Activated naive CD8-positive, alpha-beta T cell treated with anti-CD3 and anti-CD28 coated beads for 36 hours (primary cell): ENCODE measurements at regions not wholly inside any gene's neighbourhood (a gene's known extent, or its start where the extent isn't known, plus 50 kb on each side); places are given as distances from the start of the nearest gene placed in this dataset.

Experiments used
- DNase-seq: peaks from one replicate; pipeline ENCODE4 v3.0.0; 2021
- H3K27ac Mint-ChIP-seq: one replicate; pipeline ENCODE4 v1.8.0; 2022; ENCODE audit warnings: mild to moderate bottlenecking, moderate library complexity, mixed read lengths
- H3K27me3 Mint-ChIP-seq: one replicate; pipeline ENCODE4 v1.8.0; 2022; ENCODE audit warnings: mild to moderate bottlenecking, mixed read lengths
- H3K36me3 Mint-ChIP-seq: one replicate; pipeline ENCODE4 v1.8.0; 2021; ENCODE audit warnings: mild to moderate bottlenecking, mixed read lengths
- H3K4me1 Mint-ChIP-seq: one replicate; pipeline ENCODE4 v1.8.0; 2021; ENCODE audit warnings: mixed read lengths
- H3K4me3 Mint-ChIP-seq: one replicate; pipeline ENCODE4 v1.8.0; 2022; ENCODE audit warnings: mild to moderate bottlenecking, moderate library complexity, mixed read lengths
- H3K9me3 Mint-ChIP-seq: one replicate; pipeline ENCODE4 v1.8.0; 2022; ENCODE audit warnings: mixed read lengths

DNA sequence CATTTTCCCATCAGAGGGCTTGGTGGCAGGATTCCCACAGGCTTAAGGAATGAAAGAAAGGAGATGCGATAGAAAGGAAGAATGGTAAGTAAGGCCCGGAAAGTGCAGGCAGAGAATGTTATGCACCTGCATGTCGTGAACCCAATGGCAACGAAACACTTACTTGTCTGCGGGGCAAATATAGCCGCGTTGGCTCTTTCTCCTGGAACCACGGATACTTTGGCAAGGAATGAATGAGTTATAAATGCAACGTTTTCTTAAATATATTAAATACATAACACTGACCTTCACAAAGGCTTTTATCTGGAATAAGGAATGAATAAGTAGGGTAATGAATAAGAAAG is 192.1 kb downstream of the KATNAL1 start:
- Mint-ChIP-seq H3K27ac (no peak overlapping the region), H3K4me1 (peaks cover 28% of the 10 kb centered on the region), H3K4me3 (peak overlapping the region; percentile 72), H3K36me3 (no peaks in the 10 kb centered on the region), H3K9me3 (no peaks in the 10 kb centered on the region), H3K27me3 (peaks cover 3% of the 10 kb centered on the region)
- no peak for DNase-seq

DNA sequence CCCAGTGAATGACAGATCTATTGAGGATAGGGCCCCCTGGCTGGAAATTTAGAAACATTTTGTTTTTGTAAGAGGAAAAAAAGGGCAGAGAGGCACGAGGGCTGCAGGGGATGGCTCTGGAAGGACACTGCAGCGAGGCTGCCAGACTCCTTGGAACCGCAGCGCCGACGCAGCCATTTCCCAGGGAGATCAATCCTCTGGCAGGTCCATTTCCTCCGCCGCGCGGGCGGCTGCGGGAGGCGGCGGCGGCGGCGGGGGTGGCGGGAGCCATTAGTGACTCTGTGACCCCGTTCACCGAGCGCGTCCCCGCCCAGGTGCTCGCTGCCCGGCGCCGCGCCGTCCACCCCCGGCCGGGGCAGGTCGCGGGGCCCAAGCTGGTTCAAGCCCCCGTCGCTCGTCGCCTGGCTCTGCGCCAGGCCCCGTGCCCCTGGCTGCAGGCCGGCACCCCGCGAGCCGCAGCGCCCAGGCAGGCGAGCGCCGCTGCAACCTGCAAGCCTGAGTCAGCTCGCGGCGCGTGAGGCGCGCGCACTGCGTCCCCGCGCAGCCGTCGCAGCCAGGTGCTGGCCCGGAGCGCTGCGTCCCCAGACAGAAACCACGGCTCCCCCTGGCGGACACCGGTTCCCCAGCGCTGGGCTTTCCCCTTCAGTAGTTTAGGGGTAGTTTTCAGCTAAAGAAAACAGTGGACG is 192.6 kb downstream of the KATNAL1 start:
- peak; percentile 91 for DNase-seq
- H3K27ac Mint-ChIP-seq = no peak overlapping the region
- H3K27me3 Mint-ChIP-seq = peaks cover 3% of the 10 kb centered on the region
- H3K36me3 Mint-ChIP-seq = no peaks in the 10 kb centered on the region
- no peaks in the 10 kb centered on the region for H3K9me3 Mint-ChIP-seq
- H3K4me1 Mint-ChIP-seq = peaks cover 23% of the 10 kb centered on the region
- peak overlapping the region; percentile 74 for H3K4me3 Mint-ChIP-seq

DNA sequence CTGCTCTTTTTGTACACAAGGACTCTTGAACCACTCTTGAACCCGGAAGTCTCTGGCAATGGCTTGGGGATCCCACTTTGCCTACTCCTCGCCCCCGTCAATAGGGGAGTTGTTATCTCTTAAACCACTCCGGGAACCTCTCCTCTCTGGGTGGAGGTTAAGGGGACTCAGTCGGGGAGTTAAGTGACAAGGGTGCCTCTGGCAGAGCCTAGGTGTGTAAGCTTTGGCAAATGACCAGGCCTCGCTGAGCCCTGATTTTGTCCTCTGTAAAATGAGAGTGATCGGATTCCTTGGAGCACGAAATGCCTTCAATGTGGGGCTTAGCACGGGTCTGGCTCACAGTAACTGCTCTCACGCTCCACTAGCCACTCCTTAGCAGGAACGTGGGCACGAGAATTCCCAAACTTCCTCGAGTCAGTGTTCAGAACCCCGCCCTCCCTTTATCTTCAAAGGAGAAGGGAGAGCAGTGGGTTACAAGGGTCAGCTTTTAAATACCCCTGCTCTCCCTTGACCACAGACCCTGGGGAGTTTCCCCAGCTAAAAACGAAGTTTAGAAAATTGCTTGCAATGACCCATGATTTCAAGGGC is 193.3 kb downstream of the KATNAL1 start:
- no peaks in the 10 kb centered on the region for H3K9me3 Mint-ChIP-seq
- peak overlapping the region; percentile 74 for H3K4me3 Mint-ChIP-seq
- no peak for DNase-seq
- H3K27me3 Mint-ChIP-seq = peaks cover 3% of the 10 kb centered on the region
- peaks cover 17% of the 10 kb centered on the region for H3K4me1 Mint-ChIP-seq
- H3K27ac Mint-ChIP-seq = no peak overlapping the region
- H3K36me3 Mint-ChIP-seq = no peaks in the 10 kb centered on the region

DNA sequence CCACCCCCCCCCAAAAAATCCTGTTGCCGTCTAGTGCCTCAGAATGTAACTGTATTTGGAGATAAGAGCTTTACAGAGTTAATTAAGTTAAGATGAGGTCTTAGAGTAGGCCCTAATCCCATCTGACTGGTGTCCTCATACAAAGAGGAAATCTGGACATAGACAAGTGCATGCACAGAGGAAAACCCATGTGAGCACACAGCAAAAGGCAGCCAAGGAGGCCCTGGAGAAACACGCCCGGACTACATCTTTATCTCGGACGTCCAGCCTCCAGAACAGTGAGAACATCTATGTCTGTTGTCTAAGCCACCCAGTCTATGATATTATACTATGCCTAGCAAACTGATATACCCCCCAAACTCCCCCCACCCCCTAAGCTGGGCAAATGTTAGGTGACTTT is 193.8 kb downstream of the KATNAL1 start:
- H3K27me3 Mint-ChIP-seq = peaks cover 3% of the 10 kb centered on the region
- no peak for DNase-seq
- no peaks in the 10 kb centered on the region for H3K36me3 Mint-ChIP-seq
- no peak overlapping the region for H3K27ac Mint-ChIP-seq
- H3K4me3 Mint-ChIP-seq = no peak overlapping the region
- H3K9me3 Mint-ChIP-seq = no peaks in the 10 kb centered on the region
- H3K4me1 Mint-ChIP-seq = peaks cover 15% of the 10 kb centered on the region

DNA sequence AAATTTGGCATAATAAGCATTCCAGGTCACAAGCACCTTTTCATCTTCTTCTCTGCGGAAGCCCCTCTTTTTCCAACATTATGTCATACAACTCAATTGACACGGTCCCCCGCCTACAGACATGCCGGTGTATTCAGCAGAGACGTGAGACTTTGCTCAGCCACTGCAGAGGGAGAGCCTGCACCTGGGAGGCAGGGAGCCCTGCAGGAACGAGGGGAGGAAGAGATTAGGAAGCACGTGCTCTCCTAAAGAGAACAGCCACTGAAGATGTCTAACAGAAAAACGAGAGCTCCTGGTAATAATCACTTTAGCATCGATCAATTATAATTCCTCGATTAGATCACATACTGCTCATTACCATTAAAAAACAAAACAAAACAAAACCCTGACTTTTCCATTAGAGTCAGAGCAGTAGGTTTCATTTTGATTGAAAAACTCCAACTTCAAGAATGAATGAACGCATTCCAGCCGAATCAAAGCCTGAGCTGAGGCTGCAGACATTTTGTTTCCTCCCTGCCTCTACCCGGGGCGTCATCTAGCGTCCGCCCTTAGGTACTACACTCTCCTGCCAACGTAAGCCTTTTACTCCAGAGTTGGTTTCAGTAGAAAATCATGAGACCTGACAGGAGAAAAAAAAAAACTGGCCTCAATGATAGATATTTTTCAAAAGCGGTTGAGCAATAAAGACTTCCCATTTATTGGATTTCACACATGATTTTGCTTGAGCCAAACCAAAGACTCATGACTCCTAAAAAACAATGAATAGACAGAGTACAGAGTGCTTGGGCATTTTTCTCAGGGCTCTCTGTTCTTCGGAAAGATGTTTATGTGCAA is 194.5 kb downstream of the KATNAL1 start:
- no peaks in the 10 kb centered on the region for H3K9me3 Mint-ChIP-seq
- H3K4me3 Mint-ChIP-seq = peak overlapping the region; percentile 66
- peaks cover 15% of the 10 kb centered on the region for H3K4me1 Mint-ChIP-seq
- peaks cover 3% of the 10 kb centered on the region for H3K27me3 Mint-ChIP-seq
- H3K27ac Mint-ChIP-seq = no peak overlapping the region
- DNase-seq = peak; percentile 80
- no peaks in the 10 kb centered on the region for H3K36me3 Mint-ChIP-seq

DNA sequence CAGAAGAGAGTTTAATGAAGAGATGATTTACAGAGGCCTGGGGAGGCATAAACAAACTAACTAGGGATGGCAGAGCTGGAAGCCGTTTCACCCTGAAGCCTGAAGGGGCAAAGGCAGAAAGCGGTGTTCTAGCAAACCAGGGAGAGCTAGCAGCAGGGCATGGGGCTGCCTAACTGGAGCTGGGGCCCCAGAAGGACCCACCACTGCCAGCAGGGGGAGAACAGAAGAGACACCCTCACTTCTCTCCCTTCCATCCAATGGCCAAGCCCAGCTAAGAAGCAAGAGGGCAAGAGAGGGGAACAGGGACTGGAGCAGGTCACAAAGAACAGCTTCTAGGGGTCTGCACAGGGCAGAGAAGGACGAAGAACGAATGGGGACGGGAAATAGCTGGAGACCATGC is 195.5 kb downstream of the KATNAL1 start:
- H3K27ac Mint-ChIP-seq = no peak overlapping the region
- peaks cover 3% of the 10 kb centered on the region for H3K27me3 Mint-ChIP-seq
- peak; percentile 19 for DNase-seq
- no peaks in the 10 kb centered on the region for H3K36me3 Mint-ChIP-seq
- H3K4me3 Mint-ChIP-seq = no peak overlapping the region
- H3K9me3 Mint-ChIP-seq = no peaks in the 10 kb centered on the region
- H3K4me1 Mint-ChIP-seq = peaks cover 15% of the 10 kb centered on the region

DNA sequence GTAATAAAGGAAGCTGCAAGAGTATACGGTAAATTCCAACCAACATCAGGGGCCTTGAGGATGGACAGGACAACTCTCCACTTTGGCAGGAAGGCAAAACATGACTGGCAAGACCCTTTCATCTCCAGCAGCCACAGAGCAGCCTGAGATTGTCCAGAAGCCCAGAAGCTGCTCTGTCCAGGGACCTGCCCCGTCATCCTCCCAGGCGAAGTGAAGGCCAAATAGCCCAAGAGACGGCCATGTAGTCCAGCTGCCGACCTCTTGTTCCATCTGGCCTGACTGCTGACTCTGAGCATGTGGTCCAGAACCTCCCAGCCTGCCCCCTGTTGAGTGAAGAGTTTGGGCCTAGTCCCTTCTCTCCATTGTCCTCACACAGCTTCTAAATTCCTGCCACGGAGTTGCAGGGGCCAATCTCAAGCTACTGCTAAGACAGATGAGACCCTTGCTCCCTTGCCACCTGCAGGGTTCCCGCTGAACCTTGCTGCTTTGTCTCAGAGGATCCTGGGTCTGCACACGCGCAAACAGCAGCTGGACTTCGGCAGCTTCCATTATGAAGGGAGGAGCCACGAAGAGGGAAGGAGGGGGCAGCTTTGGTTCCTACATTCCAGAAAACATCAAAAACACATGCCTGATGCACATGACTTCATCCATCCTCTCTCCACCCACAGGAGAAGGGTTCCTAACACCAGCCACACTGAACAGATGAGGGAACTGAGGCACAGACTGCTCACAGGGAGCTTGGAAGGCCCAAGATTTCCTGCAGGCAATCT is 196.9 kb downstream of the KATNAL1 start:
- no peaks in the 10 kb centered on the region for H3K36me3 Mint-ChIP-seq
- H3K4me1 Mint-ChIP-seq = peaks cover 14% of the 10 kb centered on the region
- H3K27ac Mint-ChIP-seq = no peak overlapping the region
- H3K9me3 Mint-ChIP-seq = no peaks in the 10 kb centered on the region
- DNase-seq = no peak
- no peak overlapping the region for H3K4me3 Mint-ChIP-seq
- H3K27me3 Mint-ChIP-seq = peaks cover 3% of the 10 kb centered on the region

DNA sequence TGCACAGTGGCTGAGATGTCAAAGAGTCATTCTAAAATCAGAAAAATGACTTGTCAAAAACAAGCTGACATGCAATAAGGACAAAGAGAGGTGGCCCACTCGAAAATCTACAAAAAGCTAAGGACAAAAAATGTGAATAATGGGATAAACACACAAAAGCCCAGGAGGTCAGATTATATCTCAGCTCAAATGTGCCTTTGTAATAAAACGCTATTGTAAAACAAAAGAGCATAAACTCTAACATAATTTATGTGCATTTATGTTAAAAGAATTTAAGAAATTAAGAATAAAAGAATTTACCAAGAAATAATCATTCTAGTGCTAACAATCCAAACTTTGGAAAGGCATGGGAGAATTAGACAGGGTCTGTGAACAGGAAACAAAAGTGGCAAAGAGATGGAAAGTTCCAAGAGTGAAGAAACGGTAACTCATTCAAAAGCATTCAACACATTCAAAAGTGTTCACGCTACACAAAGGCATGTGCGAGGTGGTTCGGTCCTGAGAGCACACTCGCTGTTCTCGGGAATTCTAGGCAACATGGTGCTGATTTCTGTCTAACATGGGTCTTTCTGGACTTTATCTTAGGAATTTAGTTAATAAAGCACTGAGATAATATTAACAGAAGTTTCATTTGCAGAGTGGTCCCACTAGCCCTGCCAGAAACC is 197.7 kb downstream of the KATNAL1 start:
- Mint-ChIP-seq H3K27me3 (peaks cover 3% of the 10 kb centered on the region), H3K27ac (no peak overlapping the region), H3K9me3 (no peaks in the 10 kb centered on the region), H3K4me1 (peaks cover 12% of the 10 kb centered on the region), H3K4me3 (no peak overlapping the region), H3K36me3 (no peaks in the 10 kb centered on the region)
- no peak for DNase-seq

DNA sequence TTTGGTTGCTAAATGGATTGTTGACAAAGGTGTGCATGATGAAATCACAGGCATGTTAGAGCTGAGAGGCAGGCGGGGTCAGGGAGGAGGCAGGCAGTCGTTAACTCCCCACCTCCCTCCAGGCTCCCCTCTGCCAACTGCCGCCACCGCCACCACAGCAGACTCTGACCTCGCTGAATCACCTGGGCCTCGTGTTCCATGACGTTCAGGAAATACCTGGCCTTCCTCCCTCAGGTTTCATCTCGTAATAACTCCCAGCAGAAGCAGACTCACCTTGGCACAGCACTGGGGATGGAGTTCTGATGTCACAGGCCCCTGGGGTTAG is 198.5 kb downstream of the KATNAL1 start:
- Mint-ChIP-seq H3K36me3 (no peaks in the 10 kb centered on the region), H3K27me3 (peaks cover 3% of the 10 kb centered on the region), H3K9me3 (no peaks in the 10 kb centered on the region), H3K27ac (no peak overlapping the region), H3K4me3 (no peak overlapping the region), H3K4me1 (peaks cover 8% of the 10 kb centered on the region)
- no peak for DNase-seq

DNA sequence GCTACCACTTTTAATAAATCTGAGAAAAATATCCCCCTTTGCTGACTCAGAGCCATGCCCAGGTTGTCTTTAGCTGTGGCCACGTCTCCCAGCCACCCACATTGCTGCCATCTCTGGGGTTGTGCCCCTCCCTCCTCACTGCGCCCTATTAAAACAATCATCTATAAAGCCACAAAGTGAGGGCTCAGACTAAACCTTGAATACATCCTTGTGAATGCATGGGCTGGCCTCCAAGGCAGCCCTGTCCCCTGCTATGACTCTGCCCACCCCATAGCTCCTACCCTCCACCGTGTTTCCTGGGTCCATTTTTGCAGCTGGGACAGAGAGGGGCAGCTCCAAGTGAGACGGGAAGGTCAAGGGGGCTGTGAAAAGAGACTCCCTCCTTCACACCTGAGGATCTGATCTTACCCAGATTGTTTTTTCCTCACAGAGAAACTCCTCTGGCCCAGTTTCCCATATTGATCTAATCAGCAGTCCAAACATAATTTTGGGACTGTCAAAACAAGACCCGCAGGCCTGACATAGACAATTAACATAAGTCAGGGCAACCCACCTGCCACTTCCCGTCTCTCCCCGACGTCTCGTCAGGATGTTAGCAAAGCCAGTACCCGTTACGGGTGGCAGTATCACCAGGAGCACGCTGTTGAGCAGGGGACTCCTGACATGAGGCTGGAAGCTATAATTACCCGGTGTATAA is 199.0 kb downstream of the KATNAL1 start:
- H3K4me1 Mint-ChIP-seq = peaks cover 5% of the 10 kb centered on the region
- no peak overlapping the region for H3K27ac Mint-ChIP-seq
- H3K36me3 Mint-ChIP-seq = no peaks in the 10 kb centered on the region
- DNase-seq = no peak
- no peak overlapping the region for H3K4me3 Mint-ChIP-seq
- H3K9me3 Mint-ChIP-seq = no peaks in the 10 kb centered on the region
- peaks cover 3% of the 10 kb centered on the region for H3K27me3 Mint-ChIP-seq

DNA sequence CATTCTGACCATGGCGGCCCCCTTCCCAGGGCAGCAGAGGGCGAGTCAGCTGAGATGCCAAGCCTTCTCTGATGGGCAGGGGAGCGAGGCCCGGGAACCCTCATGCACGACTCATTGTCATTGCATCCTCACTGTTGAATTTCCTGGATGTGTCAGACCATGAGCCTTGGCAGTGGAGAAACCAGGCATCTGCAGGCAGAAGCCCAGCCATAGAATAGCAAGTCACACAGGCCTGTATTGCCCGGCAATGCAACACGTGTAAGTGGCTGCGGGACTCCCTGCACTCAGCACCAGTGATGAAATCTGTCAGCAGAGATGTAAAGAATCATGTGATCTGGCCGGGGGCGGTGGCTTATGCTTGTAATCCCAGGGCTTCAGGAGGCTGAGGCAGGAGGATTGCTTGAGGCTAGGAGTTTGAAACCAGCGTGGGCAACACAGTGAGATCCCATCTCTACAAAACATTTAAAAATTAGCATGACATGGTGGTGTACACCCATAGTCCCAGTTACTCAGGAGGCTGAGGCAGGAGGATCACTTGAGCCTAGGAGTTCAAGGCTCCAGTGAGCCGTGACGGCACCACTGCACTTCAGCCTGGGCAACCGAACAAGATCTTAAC is 199.7 kb downstream of the KATNAL1 start:
- H3K36me3 Mint-ChIP-seq = no peaks in the 10 kb centered on the region
- no peak overlapping the region for H3K27ac Mint-ChIP-seq
- no peaks in the 10 kb centered on the region for H3K9me3 Mint-ChIP-seq
- peaks cover 3% of the 10 kb centered on the region for H3K27me3 Mint-ChIP-seq
- H3K4me3 Mint-ChIP-seq = no peak overlapping the region
- peaks cover 1% of the 10 kb centered on the region for H3K4me1 Mint-ChIP-seq
- no peak for DNase-seq

DNA sequence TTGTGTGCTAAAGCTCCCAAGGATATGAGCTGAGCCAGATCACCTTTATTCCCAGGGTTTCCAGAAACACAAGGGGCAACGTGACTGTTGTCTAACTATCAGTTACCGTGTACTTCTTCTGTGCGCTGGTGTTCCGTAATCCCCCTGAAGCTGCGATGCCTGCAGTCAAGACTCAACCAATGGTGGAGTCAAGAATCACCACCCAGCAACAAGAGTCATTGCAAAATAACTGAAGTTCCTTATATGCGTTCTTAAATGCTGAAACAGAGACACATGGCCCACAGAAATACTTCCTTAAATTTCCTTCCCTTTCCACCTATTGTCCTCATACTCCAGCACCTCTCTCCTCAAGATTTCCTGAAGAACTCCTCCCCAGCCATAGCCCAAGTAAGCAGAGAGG is 200.2 kb downstream of the KATNAL1 start:
- no peak for DNase-seq
- Mint-ChIP-seq H3K27me3 (peaks cover 3% of the 10 kb centered on the region), H3K9me3 (no peaks in the 10 kb centered on the region), H3K4me3 (no peak overlapping the region), H3K4me1 (no peaks in the 10 kb centered on the region), H3K36me3 (no peaks in the 10 kb centered on the region), H3K27ac (no peak overlapping the region)

DNA sequence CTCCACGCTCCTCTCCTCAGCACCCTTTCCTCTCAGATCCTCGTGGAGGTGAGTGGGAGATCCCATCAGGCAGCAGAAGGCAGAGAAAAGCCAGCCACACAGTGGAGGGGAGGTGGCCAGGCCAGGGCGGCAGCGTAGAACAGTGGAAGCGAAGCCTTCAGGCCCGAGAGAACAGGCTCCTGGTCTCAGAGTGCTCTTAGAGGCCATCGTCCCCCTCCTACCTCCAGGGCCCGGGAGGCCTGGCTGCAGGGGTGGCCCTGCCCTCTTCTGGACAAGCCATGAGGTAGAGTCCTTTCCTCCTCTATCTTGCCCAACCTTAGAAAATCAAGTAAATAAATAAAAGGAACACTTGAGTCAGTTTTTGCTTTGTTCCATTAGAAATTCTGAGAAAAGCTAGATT is 202.0 kb downstream of the KATNAL1 start:
- no peak overlapping the region for H3K4me3 Mint-ChIP-seq
- H3K27me3 Mint-ChIP-seq = no peaks in the 10 kb centered on the region
- H3K9me3 Mint-ChIP-seq = no peaks in the 10 kb centered on the region
- no peak overlapping the region for H3K27ac Mint-ChIP-seq
- H3K36me3 Mint-ChIP-seq = no peaks in the 10 kb centered on the region
- DNase-seq = no peak
- no peaks in the 10 kb centered on the region for H3K4me1 Mint-ChIP-seq
